ENCODE measurements at regions not wholly inside any gene's neighbourhood (a gene's known extent, or its start where the extent isn't known, plus 50 kb on each side); places are given as distances from the start of the nearest gene placed in this dataset.

DNA sequence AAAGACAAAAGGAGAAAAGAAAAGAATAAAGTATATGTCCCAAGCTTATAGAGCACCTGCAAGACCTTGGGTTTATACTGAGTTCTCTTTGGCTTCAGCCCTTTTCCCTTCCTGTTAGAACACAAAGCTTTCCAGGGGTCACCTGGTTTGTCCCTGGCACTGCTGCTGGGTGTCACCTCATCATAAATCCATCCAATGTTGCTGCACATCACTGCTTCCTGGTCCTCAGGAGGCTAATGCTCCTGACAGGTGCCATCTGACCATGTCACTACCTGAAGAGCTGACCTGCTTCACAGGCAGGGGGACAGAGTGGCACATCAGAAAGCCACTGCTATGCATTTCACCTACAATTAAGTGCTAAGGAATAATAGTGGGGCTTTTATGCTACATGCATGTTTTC, 164.6 kb upstream of the ELAC2 start:
- ChIA-PET POLR2A (no interaction called here), CTCF (no interaction called here)
- H3K4me2 ChIP-seq (replicated peaks; ENCODE audit: low read depth, low read length, poor library complexity, severe bottlenecking) = no peak overlapping the region
- no peak for TF ChIP-seq EZH2 (IDR thresholded peaks at IDR 0.05; ENCODE audit: borderline replicate concordance, insufficient read depth, low read depth, low read length, poor library complexity, severe bottlenecking)
- TF ChIP-seq, protein P1, sequence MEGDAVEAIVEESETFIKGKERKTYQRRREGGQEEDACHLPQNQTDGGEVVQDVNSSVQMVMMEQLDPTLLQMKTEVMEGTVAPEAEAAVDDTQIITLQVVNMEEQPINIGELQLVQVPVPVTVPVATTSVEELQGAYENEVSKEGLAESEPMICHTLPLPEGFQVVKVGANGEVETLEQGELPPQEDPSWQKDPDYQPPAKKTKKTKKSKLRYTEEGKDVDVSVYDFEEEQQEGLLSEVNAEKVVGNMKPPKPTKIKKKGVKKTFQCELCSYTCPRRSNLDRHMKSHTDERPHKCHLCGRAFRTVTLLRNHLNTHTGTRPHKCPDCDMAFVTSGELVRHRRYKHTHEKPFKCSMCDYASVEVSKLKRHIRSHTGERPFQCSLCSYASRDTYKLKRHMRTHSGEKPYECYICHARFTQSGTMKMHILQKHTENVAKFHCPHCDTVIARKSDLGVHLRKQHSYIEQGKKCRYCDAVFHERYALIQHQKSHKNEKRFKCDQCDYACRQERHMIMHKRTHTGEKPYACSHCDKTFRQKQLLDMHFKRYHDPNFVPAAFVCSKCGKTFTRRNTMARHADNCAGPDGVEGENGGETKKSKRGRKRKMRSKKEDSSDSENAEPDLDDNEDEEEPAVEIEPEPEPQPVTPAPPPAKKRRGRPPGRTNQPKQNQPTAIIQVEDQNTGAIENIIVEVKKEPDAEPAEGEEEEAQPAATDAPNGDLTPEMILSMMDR (IDR thresholded peaks at IDR 0.05) = no peak
- Mint-ChIP-seq H3K27me3 (no peaks in the 10 kb centered on the region), H3K4me1 (no peaks in the 10 kb centered on the region), H3K4me3 (no peak overlapping the region), H3K27ac (no peak overlapping the region), H3K9me3 (ENCODE audit: insufficient read depth) (peaks cover 3% of the 10 kb centered on the region)
- H3K4me3 ChIP-seq (ENCODE audit: control extremely low read depth in 1 of 5, extremely low read depth in 1 of 5, insufficient read depth in 1 of 5, low read depth in 2 of 5, low read length in 4 of 5) = no peak overlapping the region
- H4K20me1 ChIP-seq (ENCODE audit: control insufficient read depth, insufficient read depth, low read length, poor library complexity, severe bottlenecking) = no peaks in the 10 kb centered on the region
- DNase-seq (no peak), ATAC-seq (ENCODE audit: low read depth) (no peak)
- no peaks in the 10 kb centered on the region for H3K79me2 ChIP-seq (ENCODE audit: control insufficient read depth, insufficient read depth, low read length)
- H3K27ac ChIP-seq (ENCODE audit: low read length in 2 of 2) = no peak overlapping the region
- H3K9ac ChIP-seq (ENCODE audit: low read length) = no peak overlapping the region
- no peaks in the 10 kb centered on the region for H3K27me3 ChIP-seq (replicated peaks in 1 of 4; ENCODE audit: control extremely low read depth in 1 of 4, control insufficient read depth in 3 of 4, insufficient read depth in 4 of 4, low read length in 3 of 4)
- intact Hi-C loops (cut with micrococcal nuclease) = no loop called here
- peaks cover 0 to 4% (median 2%) of the 10 kb centered on the region in 3 donors for H3K9me3 ChIP-seq (ENCODE audit: control extremely low read depth in 1 of 3, control insufficient read depth in 2 of 3, insufficient read depth in 1 of 3, low read length in 2 of 3)
- no peak overlapping the region for H2AFZ ChIP-seq (ENCODE audit: insufficient read depth, low read depth, low read length, poor library complexity, severe bottlenecking)
- no peaks in the 10 kb centered on the region for H3K4me1 ChIP-seq (ENCODE audit: control insufficient read depth in 2 of 2, insufficient read depth in 2 of 2, low read length in 2 of 2)
- no peaks in the 10 kb centered on the region for H3K36me3 ChIP-seq (replicated peaks in 1 of 2; ENCODE audit: control extremely low read depth in 1 of 2, control insufficient read depth in 1 of 2, extremely low read depth in 1 of 2, insufficient read depth in 2 of 2, low read length in 1 of 2)

DNA sequence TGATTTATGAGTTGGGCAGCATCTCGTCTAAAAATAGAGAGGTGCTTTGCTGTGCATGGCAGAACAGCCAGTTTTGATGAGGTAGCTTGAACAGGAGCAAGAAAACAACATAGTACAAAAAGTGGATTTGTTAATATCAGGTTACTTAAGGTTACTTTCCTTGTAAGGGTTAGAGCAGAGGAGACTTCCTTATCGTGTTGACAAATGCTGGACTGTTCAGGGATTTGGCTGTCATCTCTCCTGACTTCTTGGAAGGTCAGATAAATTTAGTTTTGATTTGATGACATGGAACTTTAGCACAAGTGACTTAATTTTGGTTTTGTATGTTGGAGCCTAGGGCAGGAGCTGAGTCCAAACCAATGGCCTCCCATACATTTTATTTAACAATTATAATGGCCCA, 163.9 kb upstream of the ELAC2 start:
- Mint-ChIP-seq H3K27me3 (no peaks in the 10 kb centered on the region), H3K4me1 (no peaks in the 10 kb centered on the region), H3K4me3 (no peak overlapping the region), H3K9me3 (ENCODE audit: insufficient read depth) (peaks cover 5% of the 10 kb centered on the region), H3K27ac (no peak overlapping the region)
- H3K36me3 ChIP-seq (replicated peaks in 1 of 2; ENCODE audit: control extremely low read depth in 1 of 2, control insufficient read depth in 1 of 2, extremely low read depth in 1 of 2, insufficient read depth in 2 of 2, low read length in 1 of 2) = no peaks in the 10 kb centered on the region
- ChIA-PET CTCF (interaction anchor here (0.6 kb wide), 1 partner anchor 37 kb away, joined by 4 read pairs; no protein-coding TSS in a partner anchor), POLR2A (no interaction called here)
- H3K4me1 ChIP-seq (ENCODE audit: control insufficient read depth in 2 of 2, insufficient read depth in 2 of 2, low read length in 2 of 2) = no peaks in the 10 kb centered on the region
- DNase-seq (no peak), ATAC-seq (ENCODE audit: low read depth) (no peak)
- H3K9me3 ChIP-seq (ENCODE audit: control extremely low read depth in 1 of 3, control insufficient read depth in 2 of 3, insufficient read depth in 1 of 3, low read length in 2 of 3) = peaks cover 0 to 4% (median 2%) of the 10 kb centered on the region in 3 donors
- 58% methylated on average over 2 of the region's 2 CpGs for WGBS (ENCODE audit: insufficient coverage)
- no peak overlapping the region for H3K27ac ChIP-seq (ENCODE audit: low read length in 2 of 2)
- H3K27me3 ChIP-seq (replicated peaks in 1 of 4; ENCODE audit: control extremely low read depth in 1 of 4, control insufficient read depth in 3 of 4, insufficient read depth in 4 of 4, low read length in 3 of 4) = no peaks in the 10 kb centered on the region
- no peak overlapping the region for H3K9ac ChIP-seq (ENCODE audit: low read length)
- no peak overlapping the region for H3K4me3 ChIP-seq (ENCODE audit: control extremely low read depth in 1 of 5, extremely low read depth in 1 of 5, insufficient read depth in 1 of 5, low read depth in 2 of 5, low read length in 4 of 5)
- intact Hi-C loops (cut with micrococcal nuclease) = no loop called here
- TF ChIP-seq, protein P1 (IDR thresholded peaks at IDR 0.05) = no peak
- TF ChIP-seq EZH2 (IDR thresholded peaks at IDR 0.05; ENCODE audit: borderline replicate concordance, insufficient read depth, low read depth, low read length, poor library complexity, severe bottlenecking) = no peak
- no peak overlapping the region for H2AFZ ChIP-seq (ENCODE audit: insufficient read depth, low read depth, low read length, poor library complexity, severe bottlenecking)
- no peaks in the 10 kb centered on the region for H4K20me1 ChIP-seq (ENCODE audit: control insufficient read depth, insufficient read depth, low read length, poor library complexity, severe bottlenecking)
- no peaks in the 10 kb centered on the region for H3K79me2 ChIP-seq (ENCODE audit: control insufficient read depth, insufficient read depth, low read length)
- H3K4me2 ChIP-seq (replicated peaks; ENCODE audit: low read depth, low read length, poor library complexity, severe bottlenecking) = no peak overlapping the region
